Lower lobe of right lung (tissue), 2 donors: ENCODE measurements at regions not wholly inside any gene's neighbourhood (a gene's known extent, or its start where the extent isn't known, plus 50 kb on each side); places are given as distances from the start of the nearest gene placed in this dataset.

ENCODE experiments used
- ATAC-seq, 2 donors: fragments of 200-7000 bp; cut with Tn5 transposase; one replicate each; pipeline ENCODE4 v1.9.1; 2020 to 2022; ENCODE audit warnings: mild to moderate bottlenecking in 2 of 2, moderate library complexity in 2 of 2
- DNase-seq: peaks from one replicate; pipeline ENCODE4 v3.0.0-alpha.2; 2020
- H3K27ac ChIP-seq: fragments of 200-600 bp; one replicate; pipeline ENCODE4 v1.8.0; 2022
- H3K27me3 ChIP-seq: fragments of 200-600 bp; one replicate; pipeline ENCODE4 v1.8.0; 2022; ENCODE audit warnings: low read depth
- H3K36me3 ChIP-seq: fragments of 200-600 bp; one replicate; pipeline ENCODE4 v1.8.0; 2022; ENCODE audit warnings: mild to moderate bottlenecking
- H3K4me1 ChIP-seq: fragments of 200-600 bp; one replicate; pipeline ENCODE4 v1.8.0; 2022
- H3K4me3 ChIP-seq: fragments of 200-600 bp; one replicate; pipeline ENCODE4 v1.8.0; 2022; ENCODE audit warnings: mild to moderate bottlenecking
- H3K9me3 ChIP-seq: fragments of 200-600 bp; one replicate; pipeline ENCODE4 v1.8.0; 2022
- intact Hi-C: fragments of 100-400 bp; cut with DNase I; formaldehyde crosslinking; loops from one replicate; pipeline ENCODE4 v1.11.0; 2022
- TF ChIP-seq, protein P1 (sequence below): fragments of 200-600 bp; IDR thresholded peaks from one replicate; pipeline ENCODE4 v1.8.0; 2022; ENCODE audit warnings: antibody characterized with exemption, mild to moderate bottlenecking
- donor health status: DM: no; HTN: yes; CAD: no; lungs with severe emphysema.

DNA sequence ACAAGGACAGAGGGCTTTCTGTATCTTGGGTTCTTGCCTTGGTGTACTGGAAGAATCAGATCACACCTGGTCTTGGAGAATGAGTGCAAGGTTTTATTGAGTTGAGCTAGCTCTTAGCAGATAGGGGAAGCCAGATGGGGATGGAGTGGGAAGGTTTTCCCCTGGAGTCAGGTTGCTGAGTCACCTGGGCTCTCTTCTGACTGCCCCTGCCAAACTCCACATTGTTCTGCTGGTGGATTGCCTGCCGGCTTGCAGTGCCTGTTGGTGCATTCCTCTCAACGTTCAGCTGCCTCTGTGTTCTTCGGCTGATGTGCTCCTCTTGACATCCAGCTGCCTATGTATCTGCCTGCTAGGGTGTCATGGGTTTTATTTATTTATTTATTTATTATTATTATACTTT, 1431.1 kb downstream of the CDH8 start:
- Histone ChIP-seq H3K27me3 (no peaks in the 10 kb centered on the region), H3K27ac (no peak overlapping the region), H3K4me1 (no peaks in the 10 kb centered on the region), H3K9me3 (no peaks in the 10 kb centered on the region), H3K4me3 (no peak overlapping the region), H3K36me3 (no peaks in the 10 kb centered on the region)
- DNase-seq (no peak), ATAC-seq (no peak)
- TF ChIP-seq, protein P1, sequence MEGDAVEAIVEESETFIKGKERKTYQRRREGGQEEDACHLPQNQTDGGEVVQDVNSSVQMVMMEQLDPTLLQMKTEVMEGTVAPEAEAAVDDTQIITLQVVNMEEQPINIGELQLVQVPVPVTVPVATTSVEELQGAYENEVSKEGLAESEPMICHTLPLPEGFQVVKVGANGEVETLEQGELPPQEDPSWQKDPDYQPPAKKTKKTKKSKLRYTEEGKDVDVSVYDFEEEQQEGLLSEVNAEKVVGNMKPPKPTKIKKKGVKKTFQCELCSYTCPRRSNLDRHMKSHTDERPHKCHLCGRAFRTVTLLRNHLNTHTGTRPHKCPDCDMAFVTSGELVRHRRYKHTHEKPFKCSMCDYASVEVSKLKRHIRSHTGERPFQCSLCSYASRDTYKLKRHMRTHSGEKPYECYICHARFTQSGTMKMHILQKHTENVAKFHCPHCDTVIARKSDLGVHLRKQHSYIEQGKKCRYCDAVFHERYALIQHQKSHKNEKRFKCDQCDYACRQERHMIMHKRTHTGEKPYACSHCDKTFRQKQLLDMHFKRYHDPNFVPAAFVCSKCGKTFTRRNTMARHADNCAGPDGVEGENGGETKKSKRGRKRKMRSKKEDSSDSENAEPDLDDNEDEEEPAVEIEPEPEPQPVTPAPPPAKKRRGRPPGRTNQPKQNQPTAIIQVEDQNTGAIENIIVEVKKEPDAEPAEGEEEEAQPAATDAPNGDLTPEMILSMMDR = no peak
- intact Hi-C loops = no loop called here

DNA sequence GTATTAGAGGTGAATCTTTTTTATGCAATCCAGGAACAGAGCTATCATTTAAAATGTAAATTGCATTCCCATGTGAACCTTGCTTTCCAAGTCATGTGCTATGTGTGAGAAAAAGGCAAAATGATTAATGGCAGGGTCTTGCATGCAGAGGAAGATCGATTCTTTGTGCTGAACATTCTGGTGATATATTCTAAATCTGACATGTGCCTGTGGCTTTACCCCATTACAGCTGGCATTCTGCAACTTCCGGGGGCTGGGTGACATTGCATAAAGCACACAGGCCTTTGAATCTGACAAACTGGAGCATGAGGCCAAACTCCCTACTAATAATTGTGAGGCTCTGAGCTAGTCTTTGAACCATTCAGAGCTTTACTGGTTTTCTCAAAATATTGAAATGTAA, 1449.7 kb downstream of the CDH8 start:
- no peaks in the 10 kb centered on the region for H3K27me3 ChIP-seq
- intact Hi-C loops = no loop called here
- TF ChIP-seq, protein P1 = no peak
- DNase-seq (no peak), ATAC-seq (no peak)
- no peaks in the 10 kb centered on the region for H3K36me3 ChIP-seq
- H3K9me3 ChIP-seq = no peaks in the 10 kb centered on the region
- no peaks in the 10 kb centered on the region for H3K4me1 ChIP-seq
- H3K27ac ChIP-seq = no peak overlapping the region
- H3K4me3 ChIP-seq = no peak overlapping the region

DNA sequence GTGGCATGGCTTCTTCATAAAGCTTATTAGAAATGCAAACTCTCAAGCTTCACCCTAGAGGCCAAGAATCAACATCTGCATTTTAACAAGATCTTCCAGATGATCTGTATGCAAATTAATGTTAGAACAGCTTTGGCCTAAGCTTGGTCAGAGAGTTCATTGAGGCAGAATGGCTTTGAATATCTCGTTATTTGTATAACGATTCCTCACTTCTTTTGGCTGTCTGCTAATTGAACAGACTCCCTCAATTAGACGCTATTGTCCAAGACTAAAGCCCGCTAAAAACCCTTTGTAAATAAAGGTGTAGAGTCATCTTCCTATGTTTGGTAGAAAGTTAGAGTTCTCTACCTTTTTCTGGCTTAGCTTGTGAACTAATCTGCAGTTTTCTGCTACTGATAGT, 1453.7 kb downstream of the CDH8 start:
- no peaks in the 10 kb centered on the region for H3K27me3 ChIP-seq
- H3K36me3 ChIP-seq = no peaks in the 10 kb centered on the region
- TF ChIP-seq, protein P1 = no peak
- H3K4me3 ChIP-seq = no peak overlapping the region
- no peak for ATAC-seq
- DNase-seq = no peak
- no peaks in the 10 kb centered on the region for H3K9me3 ChIP-seq
- H3K27ac ChIP-seq = no peak overlapping the region
- intact Hi-C loops = no loop called here
- H3K4me1 ChIP-seq = no peaks in the 10 kb centered on the region

DNA sequence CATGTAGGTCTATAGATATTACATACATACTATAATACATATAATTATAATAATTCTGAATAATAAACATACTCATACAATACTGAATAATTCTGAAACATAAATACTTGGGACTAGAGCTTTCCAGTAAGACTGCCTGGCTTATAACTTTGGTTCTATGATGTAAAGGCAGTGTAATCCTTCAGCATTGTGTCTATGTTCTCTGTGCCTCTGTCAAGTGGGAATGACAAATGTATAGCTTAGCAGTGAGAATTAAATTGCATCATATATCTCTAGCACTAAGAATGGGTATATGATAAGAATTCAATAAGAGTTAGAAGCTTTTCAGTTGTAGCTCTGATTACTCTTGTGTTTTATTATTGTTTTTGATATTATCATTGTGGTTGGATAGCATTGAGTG, 1469.3 kb downstream of the CDH8 start:
- ATAC-seq = no peak
- H3K4me1 ChIP-seq = no peaks in the 10 kb centered on the region
- H3K27ac ChIP-seq = no peak overlapping the region
- no peak overlapping the region for H3K4me3 ChIP-seq
- TF ChIP-seq, protein P1 = no peak
- DNase-seq = no peak
- H3K27me3 ChIP-seq = no peaks in the 10 kb centered on the region
- H3K9me3 ChIP-seq = no peaks in the 10 kb centered on the region
- H3K36me3 ChIP-seq = no peaks in the 10 kb centered on the region
- intact Hi-C loops = no loop called here

DNA sequence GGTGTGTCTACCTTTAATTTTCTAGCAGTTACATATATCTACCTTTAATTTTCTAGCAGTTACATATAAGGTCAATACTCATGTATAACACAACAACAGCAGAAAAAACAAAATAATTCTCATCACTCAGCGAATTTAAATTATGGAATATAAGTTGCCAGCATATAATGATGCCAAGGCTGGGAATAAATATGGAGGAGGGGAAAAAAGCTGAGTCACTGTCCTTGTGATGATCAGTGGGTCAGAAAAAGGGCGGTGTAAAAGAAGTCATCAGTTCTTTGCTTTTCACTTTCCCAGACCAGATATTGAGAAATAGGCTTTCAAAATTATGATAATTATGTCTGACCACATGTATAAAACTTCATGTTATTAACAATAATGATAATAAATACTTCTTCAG, 1471.7 kb downstream of the CDH8 start:
- no peaks in the 10 kb centered on the region for H3K36me3 ChIP-seq
- DNase-seq (no peak), ATAC-seq (no peak)
- H3K9me3 ChIP-seq = no peaks in the 10 kb centered on the region
- no peaks in the 10 kb centered on the region for H3K27me3 ChIP-seq
- no peaks in the 10 kb centered on the region for H3K4me1 ChIP-seq
- TF ChIP-seq, protein P1 = no peak
- no peak overlapping the region for H3K27ac ChIP-seq
- H3K4me3 ChIP-seq = no peak overlapping the region
- intact Hi-C loops = no loop called here

DNA sequence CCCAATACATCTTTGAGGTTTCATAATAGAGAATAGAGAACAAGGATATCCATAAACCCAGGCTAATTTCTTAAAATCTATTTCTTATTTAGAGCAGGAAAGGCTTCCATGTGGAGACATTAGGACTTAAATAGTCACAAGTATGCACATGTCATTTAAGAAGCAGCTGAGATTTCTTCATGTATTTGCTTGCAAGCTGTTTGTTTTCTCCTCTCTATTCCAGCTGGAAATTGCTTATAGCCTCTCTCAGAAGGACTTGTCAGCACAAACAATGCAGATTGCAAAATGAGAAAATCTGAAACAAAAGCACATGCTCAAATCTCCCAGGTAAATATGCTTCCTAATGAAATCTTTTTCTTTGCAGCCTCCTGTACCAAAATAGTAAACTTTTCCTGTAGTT, 1473.1 kb downstream of the CDH8 start:
- H3K27me3 ChIP-seq = no peaks in the 10 kb centered on the region
- no peak overlapping the region for H3K27ac ChIP-seq
- TF ChIP-seq, protein P1 = no peak
- no peaks in the 10 kb centered on the region for H3K9me3 ChIP-seq
- no peaks in the 10 kb centered on the region for H3K36me3 ChIP-seq
- H3K4me3 ChIP-seq = no peak overlapping the region
- no peaks in the 10 kb centered on the region for H3K4me1 ChIP-seq
- no peak for DNase-seq
- intact Hi-C loops = no loop called here
- no peak for ATAC-seq
